ENCODE measurements at regions not wholly inside any gene's neighbourhood (a gene's known extent, or its start where the extent isn't known, plus 50 kb on each side); places are given as distances from the start of the nearest gene placed in this dataset.

GRCh38 chr2:128578406-128579390 lies 260.0 kb upstream of the HS6ST1 start:
- DNase-seq (ENCODE audit: low read depth), result no peak

GRCh38 chr2:128579825-128580224 lies 261.2 kb upstream of the HS6ST1 start:
- DNase-seq (ENCODE audit: low read depth), result no peak

DNA sequence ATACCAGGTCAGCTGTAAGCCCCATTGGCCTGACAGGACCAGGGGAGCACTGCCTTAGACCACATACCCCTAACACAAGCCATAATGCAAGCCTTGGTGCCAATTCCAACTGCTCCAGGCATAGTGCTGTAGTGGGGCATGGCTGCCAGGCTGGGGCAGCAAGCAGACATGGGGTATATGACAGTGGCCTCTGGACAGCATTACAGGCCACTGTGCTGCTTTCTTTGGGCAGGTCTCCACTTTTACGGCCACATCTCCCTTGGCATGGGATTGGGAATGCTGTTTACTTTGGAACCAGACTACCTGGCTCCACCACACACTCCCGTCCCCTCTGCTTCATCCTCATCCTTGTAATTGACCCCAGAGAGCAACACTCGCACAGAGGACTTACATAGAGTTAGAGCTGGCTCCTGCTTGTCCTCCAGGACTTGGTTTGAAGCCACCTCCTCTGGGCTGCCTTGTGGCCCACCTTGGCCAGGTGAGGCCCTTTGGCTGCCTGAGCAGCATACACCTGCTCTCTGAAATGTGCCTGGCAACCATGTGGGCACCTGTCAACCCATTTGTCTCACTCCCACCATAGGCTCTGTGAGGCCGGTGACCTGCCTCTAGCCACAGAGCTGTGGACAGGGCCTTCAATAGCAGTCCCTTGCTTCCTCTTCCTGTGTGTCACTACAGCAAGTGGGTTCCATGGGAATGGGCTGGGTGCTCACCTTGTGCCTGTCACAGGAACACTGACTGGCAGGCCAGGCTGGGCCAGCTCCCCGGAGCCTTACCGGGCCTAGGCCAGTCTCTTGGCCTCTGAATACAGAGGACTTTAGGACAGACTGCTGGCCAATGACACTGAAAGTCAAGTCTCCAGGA lies 262.6 kb upstream of the HS6ST1 start:
- no peak for DNase-seq (ENCODE audit: low read depth)

GRCh38 chr2:128581849-128582244 lies 263.2 kb upstream of the HS6ST1 start:
- no peak for DNase-seq (ENCODE audit: low read depth)

DNA sequence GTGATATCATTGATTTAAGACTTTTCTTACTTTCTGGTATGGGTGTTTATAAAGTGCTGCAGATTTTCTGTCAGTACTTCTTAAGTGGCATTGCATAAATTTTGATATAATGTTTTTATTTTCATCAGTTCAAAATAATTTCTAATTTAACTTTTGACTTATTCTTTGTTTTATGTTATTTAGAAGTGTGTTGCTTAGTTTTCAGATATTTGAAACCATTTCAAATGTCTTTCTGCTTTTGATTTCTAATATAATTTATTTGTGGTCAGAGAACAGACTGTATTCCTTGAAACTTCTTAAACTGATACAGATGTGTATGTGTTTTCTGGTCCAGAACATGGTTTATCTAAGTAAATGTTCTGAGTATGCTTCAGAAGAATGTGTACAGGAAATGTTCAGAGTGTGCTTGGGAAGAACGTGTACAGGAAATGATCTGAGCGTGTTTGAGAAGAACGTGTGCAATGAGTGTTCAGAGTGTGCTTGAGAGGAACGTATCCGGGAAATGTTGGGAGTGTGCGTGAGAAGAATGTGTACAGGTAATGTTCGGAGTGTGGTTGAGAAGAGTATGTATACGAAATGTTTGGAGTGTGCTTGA lies 265.7 kb upstream of the HS6ST1 start:
- peak; percentile 75 for DNase-seq (ENCODE audit: low read depth)

DNA sequence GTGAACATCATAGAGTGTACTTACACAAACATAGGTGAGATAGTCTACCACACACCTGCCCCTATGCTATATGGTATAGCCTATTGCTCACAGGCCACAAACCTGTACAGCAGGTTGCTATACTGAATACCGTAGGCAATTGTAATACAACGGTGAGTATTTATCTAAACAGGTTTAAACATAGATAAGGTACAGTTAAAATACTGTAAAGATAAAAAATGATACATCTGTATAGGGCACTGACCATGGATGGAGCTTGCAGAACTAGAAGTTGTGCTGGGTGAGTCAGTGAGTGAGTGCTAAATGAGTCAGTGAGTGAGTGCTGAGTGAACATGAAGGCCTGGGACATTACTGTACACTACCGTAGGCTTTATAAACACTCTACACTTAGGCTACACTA lies 267.0 kb upstream of the HS6ST1 start:
- peak; percentile 85 for DNase-seq (ENCODE audit: low read depth)

DNA sequence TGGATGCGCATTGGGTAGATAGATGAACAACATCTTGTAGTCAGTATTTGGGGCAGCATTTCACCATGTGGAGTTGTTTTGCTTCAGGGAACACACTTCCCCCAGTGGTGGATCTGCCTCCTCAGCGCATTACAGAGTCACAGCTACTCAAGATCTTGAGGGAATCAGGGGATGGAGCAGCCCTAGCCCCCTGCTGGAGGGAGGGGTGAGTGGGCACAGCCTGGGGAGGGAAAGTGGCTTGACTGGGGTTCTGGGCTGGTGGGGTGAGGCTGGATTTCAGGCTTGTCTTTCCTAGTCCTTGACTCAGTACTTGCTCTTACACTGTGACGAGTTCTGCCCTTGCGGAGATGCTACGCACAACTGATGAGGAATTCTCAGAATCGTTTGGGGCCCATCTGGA lies 271.0 kb upstream of the HS6ST1 start:
- DNase-seq (ENCODE audit: low read depth), result no peak

GRCh38 chr2:128590309-128591021 lies 271.8 kb upstream of the HS6ST1 start:
- DNase-seq (ENCODE audit: low read depth), result no peak

DNA sequence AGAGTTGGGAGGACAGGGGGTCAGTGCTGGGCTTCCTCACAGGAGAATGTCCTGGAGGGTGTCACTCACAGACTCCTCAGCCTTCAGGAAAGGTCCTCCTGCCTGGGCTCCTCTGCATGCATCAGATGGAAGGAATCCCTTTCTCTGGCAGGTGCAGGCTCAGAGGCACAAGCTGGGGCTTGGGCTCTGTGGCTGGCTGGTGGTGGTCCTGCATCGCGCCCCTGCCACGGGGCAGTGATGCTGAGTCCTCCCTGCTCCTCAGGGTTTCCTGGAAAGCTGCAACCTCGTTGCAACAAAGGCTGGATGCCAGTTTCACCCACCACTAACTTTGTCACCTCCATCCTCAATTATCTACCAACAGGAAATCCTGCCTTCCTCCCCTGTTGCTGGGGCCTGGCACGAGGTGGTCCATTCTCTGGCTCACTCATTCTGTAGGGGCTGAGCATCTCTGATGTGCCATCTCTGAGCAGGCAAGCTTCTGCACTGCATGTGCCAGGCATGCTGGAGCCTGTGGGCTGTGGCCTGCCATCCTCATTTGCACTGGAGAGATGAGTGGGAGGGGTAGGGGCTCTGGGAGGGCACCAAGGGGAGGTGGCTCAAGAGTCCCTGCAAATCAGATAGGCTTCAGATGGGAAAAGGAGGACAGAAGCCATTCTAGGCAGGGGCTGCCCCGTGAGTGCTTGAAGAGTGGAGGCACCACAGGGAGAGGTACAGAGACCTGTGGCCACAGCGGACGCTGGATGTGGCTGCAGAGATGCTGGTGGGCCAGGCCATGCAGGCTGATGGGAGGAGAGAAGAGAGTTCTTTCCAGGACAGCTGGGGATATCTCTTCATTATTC lies 272.6 kb upstream of the HS6ST1 start:
- DNase-seq (ENCODE audit: low read depth), result no peak

DNA sequence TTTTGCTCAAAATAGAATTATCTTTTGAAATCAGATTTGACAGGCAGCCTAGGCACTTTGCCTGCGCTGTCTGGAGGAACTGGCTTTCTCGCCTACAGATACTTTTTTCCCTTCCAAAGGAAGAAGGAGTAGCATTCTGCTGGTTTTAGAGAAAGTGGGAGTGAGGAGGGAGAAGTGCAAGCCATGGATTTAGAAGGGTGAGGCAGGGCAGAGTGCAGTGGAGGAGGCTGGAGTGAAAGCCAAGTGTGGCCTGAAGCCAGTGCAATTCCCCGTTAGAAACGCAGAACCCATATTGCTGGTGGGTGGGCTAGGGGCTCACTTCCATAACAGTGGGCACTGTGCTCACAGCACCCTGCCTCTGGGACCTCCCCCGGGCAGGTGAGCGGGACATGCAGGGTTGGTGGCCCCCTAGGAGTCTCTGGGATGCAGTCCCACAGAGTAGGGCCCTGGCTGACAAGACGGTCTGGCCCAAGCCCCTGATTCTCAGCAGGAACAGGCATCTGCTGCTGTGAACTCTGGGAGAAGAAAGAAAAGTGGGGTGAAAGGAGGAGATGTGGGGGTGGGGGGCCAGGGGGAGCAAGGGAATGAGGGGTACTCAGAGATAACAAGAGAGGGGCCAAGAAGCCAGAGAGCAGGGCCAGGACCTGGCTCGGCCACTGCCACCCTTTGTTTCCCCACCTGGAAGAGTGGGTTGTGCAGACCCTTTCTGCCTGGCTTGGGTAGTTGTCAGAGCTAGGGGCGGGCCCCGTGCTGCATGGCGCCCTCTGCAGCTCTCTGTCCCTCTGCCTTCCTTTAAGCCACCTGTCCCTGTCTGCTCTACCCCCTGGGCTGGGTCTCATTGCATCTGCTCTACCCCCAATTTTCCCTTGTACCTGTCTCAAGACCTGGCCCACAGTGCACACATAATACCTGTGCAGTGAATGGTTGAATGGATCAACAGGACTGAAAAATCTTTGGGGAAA lies 273.5 kb upstream of the HS6ST1 start:
- DNase-seq (ENCODE audit: low read depth), result no peak

- DNase-seq (ENCODE audit: low read depth), result no peak
Observed at GRCh38 chr2:128593518-128593878, 274.8 kb upstream of the HS6ST1 start.

- no peak for DNase-seq (ENCODE audit: low read depth)
Observed at GRCh38 chr2:128593879-128594650, 275.4 kb upstream of the HS6ST1 start.

DNA sequence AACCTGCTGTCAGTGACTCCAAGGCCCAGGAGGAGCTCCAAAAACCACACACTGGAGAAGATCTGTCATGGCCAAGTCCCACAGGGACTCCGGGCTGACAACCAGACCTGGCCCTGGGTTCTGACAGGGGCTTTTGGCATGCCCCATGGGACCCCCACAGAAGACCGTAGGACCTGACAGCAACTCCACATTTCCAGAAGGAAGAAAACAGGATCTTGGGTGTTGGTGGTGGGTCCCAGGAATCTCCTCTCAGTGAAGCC lies 275.9 kb upstream of the HS6ST1 start:
- DNase-seq (ENCODE audit: low read depth), result no peak

DNA sequence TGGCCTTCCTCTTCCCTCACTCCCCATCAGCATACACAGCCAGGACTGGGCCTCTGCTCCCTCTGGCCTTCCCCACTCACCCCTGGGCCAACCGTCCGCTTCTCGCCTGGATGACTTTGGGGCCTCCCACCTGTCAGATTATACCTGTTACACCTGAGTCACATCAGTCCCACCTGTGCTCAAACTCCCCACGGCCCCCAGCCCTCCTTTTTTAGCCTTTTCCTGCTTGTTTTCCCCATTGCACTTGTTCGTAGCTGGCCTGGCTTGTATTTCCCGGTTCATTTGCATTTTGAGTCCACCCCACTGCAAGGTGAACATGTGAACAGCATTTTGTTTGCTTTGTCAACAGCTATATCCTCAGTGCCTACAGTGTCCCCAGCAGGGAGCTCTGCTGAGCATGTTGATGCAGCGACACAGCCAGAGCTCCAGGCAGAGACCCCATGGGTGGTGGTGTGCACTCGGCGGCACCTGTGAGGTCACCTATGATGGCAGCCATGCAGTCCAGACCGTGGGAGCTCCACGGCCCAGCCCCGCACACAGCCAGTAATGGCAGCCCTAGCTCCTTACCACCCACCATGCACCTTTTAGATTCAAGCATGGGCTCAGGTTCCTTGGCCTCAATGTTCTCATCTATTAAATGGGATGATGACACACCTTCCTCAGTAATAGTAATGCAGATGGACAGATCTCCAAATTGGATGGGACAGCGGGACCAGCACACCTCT lies 276.4 kb upstream of the HS6ST1 start:
- DNase-seq (ENCODE audit: low read depth), result no peak

GRCh38 chr2:128595763-128596395 lies 277.2 kb upstream of the HS6ST1 start:
- DNase-seq (ENCODE audit: low read depth), result no peak

DNA sequence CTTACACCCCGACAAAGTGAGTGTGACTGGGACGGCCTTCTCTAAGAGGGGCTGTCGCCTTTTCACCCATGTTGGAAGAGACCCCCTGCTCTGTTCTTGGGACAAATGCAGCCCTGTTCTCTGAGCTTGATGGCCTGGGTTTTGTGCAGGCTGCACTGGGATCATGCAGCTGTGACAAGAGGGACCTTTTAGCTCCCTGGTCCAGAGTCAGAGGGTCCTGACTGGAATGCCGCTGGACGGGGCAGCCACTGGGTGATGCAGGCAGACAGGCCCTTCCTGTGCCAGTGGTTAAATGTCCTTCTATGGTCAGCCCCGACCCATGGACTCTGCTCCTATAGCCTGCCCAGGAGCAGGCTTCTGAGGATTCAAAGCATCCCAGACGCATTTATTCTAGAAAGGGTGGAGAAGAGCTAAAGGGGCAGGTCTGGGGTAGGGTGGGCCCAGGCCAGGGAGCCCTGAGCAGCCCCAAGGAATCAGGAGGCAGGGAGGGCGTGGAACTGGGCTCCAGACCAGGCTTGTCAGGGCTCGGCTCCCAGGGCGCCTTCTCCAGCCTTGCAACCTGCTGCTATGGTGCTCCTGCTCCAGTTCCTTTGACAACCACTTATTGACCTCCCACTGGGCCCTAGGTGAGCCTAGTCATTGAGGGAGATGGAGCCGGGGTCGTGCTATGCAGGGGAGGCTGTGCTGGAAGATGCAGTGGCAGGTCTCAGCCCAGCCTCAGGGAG lies 277.9 kb upstream of the HS6ST1 start:
- DNase-seq (ENCODE audit: low read depth), result no peak

DNA sequence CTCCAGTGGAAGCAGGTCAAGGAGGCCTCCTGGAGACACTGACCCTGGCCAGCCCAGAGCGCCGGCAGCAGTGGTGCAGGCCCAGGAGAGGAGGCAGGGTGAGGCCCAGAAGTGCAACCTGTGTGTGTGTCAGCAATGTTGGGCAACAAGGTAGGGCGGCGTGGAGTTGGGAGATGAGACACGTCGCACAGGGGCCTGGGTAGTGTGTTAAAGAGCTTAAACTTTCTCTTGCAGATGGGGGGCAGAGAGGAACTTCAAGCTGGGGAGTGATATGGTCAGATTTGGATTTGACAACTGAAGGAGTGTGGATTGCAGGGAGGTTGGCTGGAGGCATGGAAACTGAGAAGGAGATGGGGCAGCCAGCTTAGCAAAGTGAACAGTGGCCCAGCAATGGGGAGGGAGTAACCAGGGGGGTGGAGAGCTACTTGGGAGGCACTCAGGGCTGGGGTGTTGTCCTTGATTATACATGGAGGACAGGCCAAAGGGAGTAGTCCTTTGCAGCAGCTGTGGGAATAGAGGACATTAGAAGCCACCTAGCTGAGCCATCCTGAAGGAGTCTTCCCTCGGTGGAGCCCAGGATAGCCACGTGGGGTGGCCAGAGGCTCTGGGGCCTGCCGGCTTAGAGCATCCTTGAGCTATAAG lies 278.6 kb upstream of the HS6ST1 start:
- no peak for DNase-seq (ENCODE audit: low read depth)

Data from non-pigmented ciliary epithelial cell (primary cell).